Nephron (organoid): ENCODE measurements at regions not wholly inside any gene's neighbourhood (a gene's known extent, or its start where the extent isn't known, plus 50 kb on each side); places are given as distances from the start of the nearest gene placed in this dataset.
A peak's percentile ranks its signal among the peaks of the same experiment; 100 is the strongest.
"Not testable (repeated sequence)": the region's sequence is repeated elsewhere in the genome, so short reads cannot be mapped to it uniquely, and the experiment has no call there.

Source experiments
- H3K27ac Mint-ChIP-seq, 3 experiments: 2 replicates each; pipeline ENCODE4 v1.8.0; 2020; ENCODE audit warnings: mixed read lengths in 3 of 3, mild to moderate bottlenecking in 2 of 3, moderate library complexity in 1 of 3
- H3K27me3 Mint-ChIP-seq: 2 replicates; pipeline ENCODE4 v1.8.0; 2021; ENCODE audit warnings: low read depth, mild to moderate bottlenecking, moderate library complexity, mixed read lengths
- H3K36me3 Mint-ChIP-seq: 2 replicates; pipeline ENCODE4 v1.8.0; 2020; ENCODE audit warnings: low read depth, mixed read lengths
- H3K4me1 Mint-ChIP-seq: 2 replicates; pipeline ENCODE4 v1.8.0; 2020; ENCODE audit warnings: mixed read lengths
- H3K4me3 Mint-ChIP-seq, 3 experiments: 2 replicates each; pipeline ENCODE4 v1.8.0; 2020; ENCODE audit warnings: mild to moderate bottlenecking in 3 of 3, mixed read lengths in 3 of 3, moderate library complexity in 2 of 3
- H3K9me3 Mint-ChIP-seq: 2 replicates; pipeline ENCODE4 v1.8.0; 2020; ENCODE audit warnings: mixed read lengths
- TF ChIP-seq, protein P1 (sequence below), 3 experiments: fragments of 200-600 bp; sonication (generic); IDR thresholded peaks; one replicate each; pipeline ENCODE4 v1.5.0; 2021; ENCODE audit warnings: antibody characterized with exemption in 3 of 3; ENCODE audit not compliant: unreplicated experiment in 3 of 3

- no peak overlapping the region for H3K4me3 Mint-ChIP-seq
- no peaks in the 10 kb centered on the region for H3K36me3 Mint-ChIP-seq
- H3K27ac Mint-ChIP-seq, result no peak overlapping the region
- no peaks in the 10 kb centered on the region for H3K4me1 Mint-ChIP-seq
- TF ChIP-seq, protein P1, sequence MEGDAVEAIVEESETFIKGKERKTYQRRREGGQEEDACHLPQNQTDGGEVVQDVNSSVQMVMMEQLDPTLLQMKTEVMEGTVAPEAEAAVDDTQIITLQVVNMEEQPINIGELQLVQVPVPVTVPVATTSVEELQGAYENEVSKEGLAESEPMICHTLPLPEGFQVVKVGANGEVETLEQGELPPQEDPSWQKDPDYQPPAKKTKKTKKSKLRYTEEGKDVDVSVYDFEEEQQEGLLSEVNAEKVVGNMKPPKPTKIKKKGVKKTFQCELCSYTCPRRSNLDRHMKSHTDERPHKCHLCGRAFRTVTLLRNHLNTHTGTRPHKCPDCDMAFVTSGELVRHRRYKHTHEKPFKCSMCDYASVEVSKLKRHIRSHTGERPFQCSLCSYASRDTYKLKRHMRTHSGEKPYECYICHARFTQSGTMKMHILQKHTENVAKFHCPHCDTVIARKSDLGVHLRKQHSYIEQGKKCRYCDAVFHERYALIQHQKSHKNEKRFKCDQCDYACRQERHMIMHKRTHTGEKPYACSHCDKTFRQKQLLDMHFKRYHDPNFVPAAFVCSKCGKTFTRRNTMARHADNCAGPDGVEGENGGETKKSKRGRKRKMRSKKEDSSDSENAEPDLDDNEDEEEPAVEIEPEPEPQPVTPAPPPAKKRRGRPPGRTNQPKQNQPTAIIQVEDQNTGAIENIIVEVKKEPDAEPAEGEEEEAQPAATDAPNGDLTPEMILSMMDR (IDR thresholded peaks at IDR 0.05; ENCODE audit: unreplicated experiment in 3 of 3), result no peak
- H3K9me3 Mint-ChIP-seq, result peaks cover 8% of the 10 kb centered on the region
- peaks cover 34% of the 10 kb centered on the region for H3K27me3 Mint-ChIP-seq
These were observed 94.3 kb downstream of the ISX start for GRCh38 chr22:35160268-35160667.

DNA sequence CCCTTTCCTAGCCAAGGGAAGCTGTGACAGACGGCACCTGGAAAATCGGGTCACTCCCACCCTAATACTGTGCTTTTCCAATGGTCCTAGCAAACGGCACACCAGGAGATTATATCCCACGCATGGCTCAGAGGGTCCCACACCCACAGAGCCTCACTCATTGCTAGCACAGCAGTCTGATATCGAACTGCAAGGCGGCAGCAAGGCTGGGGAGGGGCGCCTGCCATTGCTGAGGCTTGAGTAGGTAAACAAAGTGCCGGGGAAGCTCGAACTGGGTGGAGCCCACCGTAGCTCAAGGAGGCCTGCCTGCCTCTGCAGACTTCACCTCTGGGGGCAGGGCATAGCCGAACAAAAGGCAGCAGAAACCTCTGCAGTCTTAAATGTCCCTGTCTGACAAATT, 91.4 kb upstream of the HMGXB4 start:
- H3K4me3 Mint-ChIP-seq, H3K4me1 Mint-ChIP-seq, H3K36me3 Mint-ChIP-seq, H3K27ac Mint-ChIP-seq: not testable (repeated sequence)
- Mint-ChIP-seq H3K27me3 (peaks cover 13% of the 10 kb centered on the region), H3K9me3 (peaks cover 15% of the 10 kb centered on the region)

DNA sequence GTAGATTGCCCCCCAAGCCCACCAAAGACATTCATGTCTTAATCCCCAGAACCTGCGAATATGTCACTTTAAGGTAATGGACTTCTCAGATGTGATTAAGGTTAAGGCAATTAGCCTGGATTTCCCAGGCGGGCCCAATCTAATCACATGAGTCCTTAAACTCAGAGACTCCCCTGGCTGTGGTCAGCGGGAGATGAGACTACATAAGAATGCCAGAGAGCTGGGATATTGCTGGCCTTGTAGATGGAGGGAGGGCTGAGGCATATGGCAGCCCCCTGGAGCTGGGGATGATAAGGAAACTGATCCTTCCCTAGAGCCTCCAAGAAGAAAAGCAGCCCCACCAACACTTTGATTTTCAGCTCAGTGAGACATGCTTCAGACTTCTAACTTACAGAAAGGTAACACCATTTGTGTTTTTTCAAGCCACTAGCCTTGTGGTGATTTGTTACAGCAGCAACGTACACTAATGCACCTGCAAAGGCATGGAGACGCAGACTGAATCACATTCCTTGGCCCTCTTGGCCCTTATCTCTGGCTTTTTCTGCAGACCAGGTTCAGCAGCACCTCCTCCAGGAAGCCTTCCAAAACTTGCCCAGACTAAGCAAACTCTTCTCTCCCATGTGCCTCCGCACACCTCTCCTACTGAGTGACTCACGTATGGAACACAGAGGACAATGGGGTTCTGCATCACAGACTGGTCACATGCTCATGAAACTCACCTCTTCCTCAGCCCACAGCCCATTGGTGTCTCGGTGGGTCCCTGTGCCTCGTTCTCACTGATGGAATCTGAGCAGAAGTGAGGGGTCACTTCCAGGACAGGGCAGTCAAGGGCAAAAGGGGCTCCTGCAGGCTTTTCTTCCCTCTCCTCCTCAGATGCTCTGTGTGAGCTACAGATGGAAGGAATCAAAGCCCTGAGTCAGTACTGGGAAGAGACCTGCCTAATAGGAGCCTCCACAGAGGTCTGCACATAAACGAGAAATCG, 86.3 kb upstream of the HMGXB4 start:
- Mint-ChIP-seq H3K27ac (no peak overlapping the region), H3K4me1 (no peaks in the 10 kb centered on the region), H3K4me3 (no peak overlapping the region), H3K36me3 (no peaks in the 10 kb centered on the region), H3K27me3 (peaks cover 40% of the 10 kb centered on the region), H3K9me3 (peaks cover 3% of the 10 kb centered on the region)
- TF ChIP-seq, protein P1 (IDR thresholded peaks at IDR 0.05; ENCODE audit: unreplicated experiment in 3 of 3), result no peak

GRCh38 chr22:35172442-35172841, 84.9 kb upstream of the HMGXB4 start:
- Mint-ChIP-seq H3K36me3 (no peaks in the 10 kb centered on the region), H3K9me3 (no peaks in the 10 kb centered on the region), H3K4me3 (no peak overlapping the region), H3K27me3 (peaks cover 42% of the 10 kb centered on the region), H3K27ac (no peak overlapping the region), H3K4me1 (peaks cover 5% of the 10 kb centered on the region)
- TF ChIP-seq, protein P1 (IDR thresholded peaks at IDR 0.05; ENCODE audit: unreplicated experiment in 3 of 3), result no peak

GRCh38 chr22:35173655-35174054, 83.6 kb upstream of the HMGXB4 start:
- Mint-ChIP-seq H3K36me3 (no peaks in the 10 kb centered on the region), H3K4me1 (peaks cover 5% of the 10 kb centered on the region), H3K4me3 (no peak overlapping the region), H3K9me3 (no peaks in the 10 kb centered on the region), H3K27me3 (peaks cover 35% of the 10 kb centered on the region), H3K27ac (no peak overlapping the region)
- TF ChIP-seq, protein P1 (IDR thresholded peaks at IDR 0.05; ENCODE audit: unreplicated experiment in 3 of 3), result no peak

DNA sequence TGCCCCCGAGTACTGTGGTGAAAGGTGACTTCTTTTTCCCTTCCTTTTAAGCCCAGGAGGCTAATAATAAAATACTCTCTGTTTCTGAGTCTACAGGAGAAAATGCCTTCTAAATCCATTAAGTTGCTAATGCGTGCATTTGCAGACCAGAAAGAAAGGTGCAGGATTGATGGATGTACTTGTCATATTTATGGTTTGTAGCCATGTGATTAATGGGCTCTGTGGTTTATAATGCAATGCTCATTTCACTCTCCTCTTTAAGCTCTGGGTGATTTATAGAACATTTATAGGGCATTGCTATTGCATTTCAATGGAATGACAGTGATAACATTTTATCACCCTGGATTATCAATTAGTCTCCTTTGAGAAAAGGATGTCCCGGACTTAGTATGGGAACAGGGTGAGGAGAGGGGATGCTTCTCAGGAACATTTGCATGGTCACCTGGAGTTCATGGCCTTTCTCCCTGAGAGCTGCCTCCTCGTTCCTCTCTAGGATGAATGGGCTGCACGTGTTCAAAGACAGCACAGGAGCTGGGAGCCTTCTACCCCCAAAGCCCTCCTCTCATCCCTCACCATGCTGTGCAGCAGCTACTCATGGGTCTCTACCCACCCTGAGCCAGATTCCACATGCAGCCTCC, 82.8 kb upstream of the HMGXB4 start:
- H3K4me3 Mint-ChIP-seq, result no peak overlapping the region
- no peaks in the 10 kb centered on the region for H3K9me3 Mint-ChIP-seq
- peaks cover 35% of the 10 kb centered on the region for H3K27me3 Mint-ChIP-seq
- H3K27ac Mint-ChIP-seq, result peak overlapping the region in 1 of 3 experiments; percentile 27
- no peaks in the 10 kb centered on the region for H3K36me3 Mint-ChIP-seq
- TF ChIP-seq, protein P1 (IDR thresholded peaks at IDR 0.05; ENCODE audit: unreplicated experiment in 3 of 3), result no peak
- H3K4me1 Mint-ChIP-seq, result peaks cover 5% of the 10 kb centered on the region
